GM23248 (cell line): ENCODE measurements at regions not wholly inside any gene's neighbourhood (a gene's known extent, or its start where the extent isn't known, plus 50 kb on each side); places are given as distances from the start of the nearest gene placed in this dataset.

Experiments used
- DNase-seq: peaks from one replicate; pipeline ENCODE4 v3.0.0-alpha.2; 2015
- H2AFZ ChIP-seq: fragments of 200-600 bp; sonication (generic); 2 replicates; pipeline ENCODE4 v1.6.1; 2016; ENCODE audit warnings: antibody characterized with exemption
- H3F3A ChIP-seq: fragments of 200-600 bp; sonication (generic); 2 replicates; pipeline ENCODE4 v1.6.1; 2016; ENCODE audit warnings: mild to moderate bottlenecking, antibody characterized with exemption, mixed run types; ENCODE audit not compliant: insufficient read depth
- H3K27ac ChIP-seq: fragments of 200-600 bp; sonication (generic); 2 replicates; pipeline ENCODE4 v1.5.1; 2016; ENCODE audit warnings: mild to moderate bottlenecking
- H3K27me3 ChIP-seq: fragments of 200-600 bp; sonication (generic); replicated peaks from 2 replicates; pipeline ENCODE4 v1.6.1; 2016; ENCODE audit warnings: mild to moderate bottlenecking; ENCODE audit not compliant: insufficient read depth
- H3K36me3 ChIP-seq: fragments of 200-600 bp; sonication (generic); 2 replicates; pipeline ENCODE4 v1.6.1; 2016; ENCODE audit warnings: low read depth, mild to moderate bottlenecking
- H3K4me1 ChIP-seq: fragments of 200-600 bp; sonication (generic); 2 replicates; pipeline ENCODE4 v1.6.1; 2016; ENCODE audit warnings: mild to moderate bottlenecking; ENCODE audit not compliant: insufficient read depth
- H3K4me2 ChIP-seq: fragments of 200-600 bp; sonication (generic); one replicate; pipeline ENCODE4 v1.6.1; 2016; ENCODE audit warnings: mild to moderate bottlenecking; ENCODE audit not compliant: unreplicated experiment
- H3K4me3 ChIP-seq: fragments of 200-600 bp; sonication (generic); 2 replicates; pipeline ENCODE4 v1.5.1; 2016; ENCODE audit warnings: mild to moderate bottlenecking
- H3K79me2 ChIP-seq: fragments of 200-600 bp; sonication (generic); 2 replicates; pipeline ENCODE4 v1.6.1; 2016; ENCODE audit warnings: mild to moderate bottlenecking; ENCODE audit not compliant: insufficient read depth
- H3K9ac ChIP-seq: fragments of 200-600 bp; sonication (generic); 2 replicates; pipeline ENCODE4 v1.6.1; 2016; ENCODE audit warnings: mild to moderate bottlenecking
- H3K9me2 ChIP-seq: fragments of 200-600 bp; sonication (generic); 2 replicates; pipeline ENCODE4 v1.6.1; 2016; ENCODE audit warnings: mixed run types, mild to moderate bottlenecking, moderate library complexity; ENCODE audit not compliant: insufficient read depth
- H3K9me3 ChIP-seq: fragments of 200-600 bp; sonication (generic); one replicate; pipeline ENCODE4 v1.6.1; 2017; ENCODE audit warnings: low read depth
- H4K20me1 ChIP-seq: fragments of 200-600 bp; sonication (generic); 2 replicates; pipeline ENCODE4 v1.6.0; 2016; ENCODE audit not compliant: insufficient read depth
- EZH2 ChIP-seq: fragments of 200-600 bp; sonication (generic); IDR thresholded peaks from 2 replicates; pipeline ENCODE4 v1.6.1; 2018; ENCODE audit warnings: antibody characterized with exemption, mild to moderate bottlenecking; ENCODE audit not compliant: insufficient read depth, poor library complexity, severe bottlenecking
- EZH2phosphoT487 ChIP-seq: fragments of 200-600 bp; sonication (generic); IDR thresholded peaks from 2 replicates; pipeline ENCODE4 v1.6.1; 2018; ENCODE audit warnings: antibody characterized with exemption, moderate library complexity, mild to moderate bottlenecking, low read depth; ENCODE audit not compliant: insufficient read depth
- WGBS, 2 experiments: methylation state at CpG; one replicate each; pipeline ENCODE4 v1.1.6; 2015 to 2017; ENCODE audit warnings: low lambda C conversion rate in 2 of 2, low coverage in 1 of 2; ENCODE audit errors: missing lambda C conversion rate in 2 of 2; 5-methylcytosine and 5-hydroxymethylcytosine counted together
- in situ Hi-C: fragments of 300-500 bp; cut with MboI; formaldehyde crosslinking; loops from 2 replicates; pipeline ENCODE4 v1.15.0; 2020

DNA sequence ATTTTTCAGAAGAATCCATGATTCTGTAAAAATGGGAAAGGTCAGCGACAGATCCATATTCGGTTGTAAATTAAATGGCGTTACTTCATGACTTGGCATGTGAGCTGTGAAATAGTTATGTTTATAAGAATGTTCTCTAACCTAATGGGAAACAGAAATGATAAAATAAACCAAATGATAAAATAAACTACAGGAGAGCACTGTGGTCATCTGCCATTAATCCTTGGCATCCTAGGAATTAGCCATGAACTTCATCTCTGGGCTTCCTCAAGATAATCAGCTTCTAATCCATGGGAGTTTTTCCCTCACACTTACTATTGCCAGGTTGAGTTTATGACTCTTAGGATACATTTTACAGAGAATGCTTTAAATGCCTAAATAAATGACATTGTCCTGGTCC lies 94.6 kb upstream of the SLC30A5 start:
- TF ChIP-seq EZH2phosphoT487: no peak
- no peak for TF ChIP-seq EZH2
- 76 to 78% methylated on average over 3 of the region's 3 CpGs for WGBS, 2 experiments
- H3K9me2 ChIP-seq: no peaks in the 10 kb centered on the region
- no peaks in the 10 kb centered on the region for H3K36me3 ChIP-seq
- H3K27me3 ChIP-seq: no peaks in the 10 kb centered on the region
- no peaks in the 10 kb centered on the region for H3K79me2 ChIP-seq
- no peak overlapping the region for H3K4me2 ChIP-seq
- H3K9ac ChIP-seq: no peak overlapping the region
- no peak overlapping the region for H3K27ac ChIP-seq
- in situ Hi-C loops: no loop called here
- H3K4me1 ChIP-seq: no peaks in the 10 kb centered on the region
- H3F3A ChIP-seq: no peaks in the 10 kb centered on the region
- H2AFZ ChIP-seq: no peak overlapping the region
- no peak overlapping the region for H3K4me3 ChIP-seq
- H4K20me1 ChIP-seq: no peaks in the 10 kb centered on the region
- no peaks in the 10 kb centered on the region for H3K9me3 ChIP-seq
- no peak for DNase-seq

DNA sequence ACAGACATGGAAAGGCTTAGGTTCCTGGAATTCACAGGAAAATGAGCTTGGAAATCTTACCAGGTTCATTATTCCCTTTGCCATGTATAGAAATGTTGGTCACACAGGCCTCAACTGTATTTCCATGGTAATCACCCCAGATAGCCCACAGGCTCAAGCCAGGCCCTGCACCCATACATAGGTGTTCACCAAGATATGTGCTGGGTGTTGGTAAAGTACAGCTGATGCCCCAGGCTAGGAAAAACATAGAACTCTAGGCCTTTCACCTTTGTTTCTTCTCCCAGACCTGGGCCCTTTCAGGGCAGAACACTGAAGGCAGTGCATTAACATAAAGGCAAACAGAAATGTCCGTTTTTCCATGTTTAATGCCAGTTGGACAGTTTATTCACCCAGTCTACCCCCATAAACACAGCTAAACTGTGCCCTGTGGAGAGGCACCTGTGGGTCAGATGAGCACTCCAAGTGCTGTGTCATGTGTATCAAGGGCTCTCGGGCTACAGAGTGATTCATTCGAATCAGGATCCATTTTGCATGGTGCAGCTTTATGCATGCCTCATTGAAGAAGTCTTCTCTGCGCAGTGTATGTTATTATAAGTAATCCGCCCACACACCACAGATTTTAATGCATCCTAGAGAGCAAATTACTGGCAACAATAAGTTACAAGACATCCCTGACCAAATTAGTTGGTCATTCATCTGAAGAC lies 93.4 kb upstream of the SLC30A5 start:
- no peak for DNase-seq
- Histone ChIP-seq H3K79me2 (no peaks in the 10 kb centered on the region), H3K4me1 (no peaks in the 10 kb centered on the region), H3F3A (no peaks in the 10 kb centered on the region), H3K9ac (no peak overlapping the region), H3K36me3 (no peaks in the 10 kb centered on the region), H4K20me1 (no peaks in the 10 kb centered on the region), H2AFZ (no peak overlapping the region), H3K4me2 (no peak overlapping the region), H3K4me3 (no peak overlapping the region), H3K9me2 (no peaks in the 10 kb centered on the region), H3K9me3 (no peaks in the 10 kb centered on the region), H3K27ac (no peak overlapping the region), H3K27me3 (no peaks in the 10 kb centered on the region)
- in situ Hi-C loops: no loop called here
- TF ChIP-seq EZH2phosphoT487 (no peak), EZH2 (no peak)
- 74 to 79% methylated on average over 5 of the region's 5 CpGs for WGBS, 2 experiments

DNA sequence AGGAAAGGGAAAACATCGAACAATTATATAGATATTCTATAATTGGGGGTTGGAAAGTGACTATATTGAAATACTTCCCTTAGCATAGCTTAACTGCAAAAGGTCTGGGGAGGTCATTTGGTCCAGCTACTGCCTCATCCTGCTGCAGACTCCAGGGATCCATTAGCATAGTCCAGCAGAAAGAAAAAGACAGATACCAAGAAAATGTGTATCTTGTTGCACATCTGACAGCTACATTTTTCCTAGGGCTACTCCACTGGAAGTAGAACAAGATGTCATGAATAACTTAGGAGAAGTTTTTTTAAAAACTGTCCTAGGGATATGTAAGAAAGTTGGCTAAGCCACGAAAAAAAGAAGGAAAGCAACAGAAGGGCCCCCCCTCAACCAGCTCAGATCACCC lies 92.9 kb upstream of the SLC30A5 start:
- Histone ChIP-seq H3K27ac (no peak overlapping the region), H3K79me2 (no peaks in the 10 kb centered on the region)
- in situ Hi-C loops: no loop called here

DNA sequence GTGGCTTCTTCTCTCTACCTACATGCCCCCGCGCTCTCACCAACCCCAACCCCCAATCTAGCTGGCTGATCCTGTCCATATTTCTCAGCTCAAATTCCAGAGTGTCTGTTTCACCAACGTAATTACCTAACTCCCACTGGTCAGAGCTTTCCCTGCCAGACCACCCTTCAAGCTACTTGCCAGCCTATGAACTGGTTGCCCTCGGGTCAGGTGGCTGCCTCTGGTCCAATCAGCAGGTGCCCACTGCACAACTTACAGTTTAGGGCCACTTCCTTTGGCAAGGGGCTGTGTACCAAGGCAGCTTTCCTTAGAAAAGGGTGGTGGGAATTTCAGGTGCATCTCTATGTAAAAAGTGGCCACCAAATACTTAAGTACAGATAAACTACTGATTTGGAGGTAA lies 92.2 kb upstream of the SLC30A5 start:
- TF ChIP-seq EZH2phosphoT487: no peak
- no peak for TF ChIP-seq EZH2
- H2AFZ ChIP-seq: no peak overlapping the region
- H3K4me2 ChIP-seq: no peak overlapping the region
- no peak for DNase-seq
- H3K4me1 ChIP-seq: no peaks in the 10 kb centered on the region
- WGBS, 2 experiments: 74 to 87% methylated on average over 4 of the region's 4 CpGs
- no peaks in the 10 kb centered on the region for H3K9me2 ChIP-seq
- H3K9me3 ChIP-seq: no peaks in the 10 kb centered on the region
- H4K20me1 ChIP-seq: no peaks in the 10 kb centered on the region
- no peak overlapping the region for H3K27ac ChIP-seq
- H3F3A ChIP-seq: no peaks in the 10 kb centered on the region
- no peaks in the 10 kb centered on the region for H3K79me2 ChIP-seq
- in situ Hi-C loops: no loop called here
- no peak overlapping the region for H3K4me3 ChIP-seq
- no peaks in the 10 kb centered on the region for H3K27me3 ChIP-seq
- H3K36me3 ChIP-seq: no peaks in the 10 kb centered on the region
- no peak overlapping the region for H3K9ac ChIP-seq

More for the DNA sequence above, 92.9 kb upstream of the SLC30A5 start:
- no peaks in the 10 kb centered on the region for H3K36me3 ChIP-seq
- TF ChIP-seq EZH2phosphoT487: no peak
- TF ChIP-seq EZH2: no peak
- H3K27me3 ChIP-seq: no peaks in the 10 kb centered on the region
- no peaks in the 10 kb centered on the region for H3F3A ChIP-seq
- DNase-seq: no peak
- no peak overlapping the region for H2AFZ ChIP-seq
- no peak overlapping the region for H3K4me3 ChIP-seq
- H3K9me3 ChIP-seq: no peaks in the 10 kb centered on the region
- H4K20me1 ChIP-seq: no peaks in the 10 kb centered on the region
- 48 to 54% methylated on average over 2 of the region's 2 CpGs for WGBS, 2 experiments
- no peak overlapping the region for H3K9ac ChIP-seq
- H3K4me2 ChIP-seq: no peak overlapping the region
- no peaks in the 10 kb centered on the region for H3K4me1 ChIP-seq
- H3K9me2 ChIP-seq: no peaks in the 10 kb centered on the region

DNA sequence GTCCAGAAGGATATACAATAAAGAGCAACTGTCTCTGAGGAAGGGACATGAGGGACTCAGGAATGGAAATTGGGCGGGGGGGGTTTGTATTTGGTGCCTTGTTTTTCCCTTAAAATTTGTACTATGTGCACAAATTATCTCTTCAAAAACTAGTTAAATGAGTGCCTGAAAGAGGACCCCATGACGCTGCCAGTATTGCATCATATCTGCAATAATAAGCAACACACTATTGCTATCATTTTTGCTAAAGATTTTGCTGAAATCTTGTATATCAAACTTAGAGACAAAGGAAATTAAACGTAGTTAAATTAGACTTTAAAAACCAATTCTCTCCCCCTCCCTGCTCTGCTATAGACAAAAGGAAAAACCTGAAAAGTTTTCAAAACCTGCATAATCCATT lies 89.7 kb upstream of the SLC30A5 start:
- no peaks in the 10 kb centered on the region for H3K9me3 ChIP-seq
- TF ChIP-seq EZH2: no peak
- TF ChIP-seq EZH2phosphoT487: no peak
- no peak overlapping the region for H3K9ac ChIP-seq
- H3K27me3 ChIP-seq: no peaks in the 10 kb centered on the region
- no peak overlapping the region for H2AFZ ChIP-seq
- no peak overlapping the region for H3K27ac ChIP-seq
- no peaks in the 10 kb centered on the region for H4K20me1 ChIP-seq
- no peaks in the 10 kb centered on the region for H3K9me2 ChIP-seq
- no peak overlapping the region for H3K4me3 ChIP-seq
- H3K4me2 ChIP-seq: no peak overlapping the region
- H3K79me2 ChIP-seq: no peaks in the 10 kb centered on the region
- no peaks in the 10 kb centered on the region for H3F3A ChIP-seq
- H3K4me1 ChIP-seq: no peaks in the 10 kb centered on the region
- 26 to 29% methylated on average over 3 of the region's 3 CpGs for WGBS, 2 experiments
- in situ Hi-C loops: no loop called here
- DNase-seq: no peak
- H3K36me3 ChIP-seq: no peaks in the 10 kb centered on the region
